K562 (cell line): ENCODE measurements at regions not wholly inside any gene's neighbourhood (a gene's known extent, or its start where the extent isn't known, plus 50 kb on each side); places are given as distances from the start of the nearest gene placed in this dataset.

Experiments
- ATAC-seq: fragments of 200-7000 bp; cut with Tn5 transposase; 3 replicates; pipeline ENCODE4 v1.9.1; 2020; ENCODE audit warnings: moderate library complexity
- BruUV-seq: library from RNA; stranded (reverse); fragments of 400-500 nt; replicated peaks from 2 replicates; lab custom pipeline; 2021; lab: Mats Ljungman, UMichigan
- CTCF ChIA-PET: fragments of 300-600 bp; formaldehyde crosslinking; extraction: SDS; loops from one replicate; lab custom pipeline; 2021; ENCODE audit warnings: low intra/inter-chr PET ratio; lab: Yijun Ruan, JAX
- POLR2A ChIA-PET: fragments of 300-600, 350-650 bp; sonication (Branson Sonifier 250); formaldehyde crosslinking; extraction: SDS; loops from one replicate; lab custom pipeline; 2021; ENCODE audit warnings: antibody characterized with exemption, inconsistent platforms; lab: Yijun Ruan, JAX
- DNase-seq, 4 experiments: peaks; one replicate each; pipeline versions ENCODE4 v3.0.0 to v3.0.0-alpha.2; 2011 to 2018; ENCODE audit warnings: low spot score in 3 of 4, mixed read lengths in 3 of 4; ENCODE audit errors: extremely low read depth in 1 of 4
- FAIRE-seq: peaks from 2 replicates; lab custom pipeline; 2011; peaks lifted over from hg19 to GRCh38; lab: Jason Lieb, UNC
- H2AFZ ChIP-seq: 2 replicates; pipeline ENCODE4 v1.6.0; 2011; ENCODE audit warnings: low read depth, low read length, control low read depth, inconsistent platforms
- H3K27ac ChIP-seq: fragments of 200-600 bp; 3 replicates; pipeline ENCODE4 v1.8.0; 2011; ENCODE audit warnings: low read depth, mild to moderate bottlenecking, control low read depth, inconsistent platforms, low read length, moderate library complexity, mixed read lengths; ENCODE audit errors: extremely low read depth
- H3K27me3 ChIP-seq, 2 experiments: fragments of 300-600 bp in 1 of 2; 2 replicates in 1 of 2; 3 replicates in 1 of 2; pipeline versions ENCODE4 v1.6.0 to v1.8.0; 2011; ENCODE audit warnings: inconsistent platforms in 2 of 2, low read length in 2 of 2, mild to moderate bottlenecking in 1 of 2, mixed read lengths in 1 of 2, moderate library complexity in 1 of 2; ENCODE audit not compliant: control insufficient read depth in 2 of 2, insufficient read depth in 2 of 2
- H3K36me3 ChIP-seq: fragments of 300-600 bp; 3 replicates; pipeline ENCODE4 v1.8.0; 2011; ENCODE audit warnings: mild to moderate bottlenecking, low read length, inconsistent platforms; ENCODE audit not compliant: control insufficient read depth, insufficient read depth
- H3K4me1 ChIP-seq, 2 experiments: fragments of 200-600 bp in 1 of 2; replicated peaks in 1 of 2; 2 replicates in 1 of 2; 3 replicates in 1 of 2; pipeline versions ENCODE4 v1.5.1 to v1.8.0; 2011; ENCODE audit warnings: inconsistent platforms in 2 of 2, low read length in 2 of 2, mild to moderate bottlenecking in 1 of 2, mixed read lengths in 1 of 2, moderate library complexity in 1 of 2; ENCODE audit not compliant: control insufficient read depth in 2 of 2, insufficient read depth in 2 of 2
- H3K4me2 ChIP-seq: 2 replicates; pipeline ENCODE4 v1.6.1; 2011; ENCODE audit warnings: low read length, control low read depth, inconsistent platforms, mixed read lengths; ENCODE audit not compliant: insufficient read depth
- H3K4me3 ChIP-seq: fragments of 200-600 bp; sonication (generic), shearing (Covaris generic); 2 replicates; pipeline ENCODE4 v1.5.1; 2016; ENCODE audit warnings: control low read depth, inconsistent platforms
- H3K79me2 ChIP-seq: fragments of 200-600 bp; 3 replicates; pipeline ENCODE4 v1.8.0; 2011; ENCODE audit warnings: low read length, inconsistent platforms; ENCODE audit not compliant: control insufficient read depth, insufficient read depth
- H3K9ac ChIP-seq, 2 experiments: 2 replicates each; pipeline versions ENCODE4 v1.6.0 to v1.6.1; 2011; ENCODE audit warnings: low read depth in 2 of 2, low read length in 2 of 2, control low read depth in 1 of 2, inconsistent platforms in 1 of 2, mild to moderate bottlenecking in 1 of 2, mixed read lengths in 1 of 2; ENCODE audit not compliant: insufficient read depth in 1 of 2
- H3K9me1 ChIP-seq: one replicate; pipeline ENCODE4 v1.6.0; 2011; ENCODE audit warnings: inconsistent platforms, mild to moderate bottlenecking, low read length, moderate library complexity; ENCODE audit not compliant: control insufficient read depth, insufficient read depth
- H3K9me3 ChIP-seq: replicated peaks from 2 replicates; pipeline ENCODE4 v1.5.1; 2011; ENCODE audit warnings: low read depth, low read length, inconsistent platforms; ENCODE audit not compliant: control insufficient read depth, insufficient read depth
- H4K20me1 ChIP-seq: replicated peaks from 2 replicates; pipeline ENCODE4 v1.6.1; 2011; ENCODE audit warnings: low read length, inconsistent platforms, mixed read lengths; ENCODE audit not compliant: control insufficient read depth, insufficient read depth
- CEBPG ChIP-seq, 3 experiments: fragments of 200-800 bp in 1 of 3; sonication (Bioruptor generic) in 1 of 3; sonication (generic) in 1 of 3; formaldehyde crosslinking in 1 of 3; IDR thresholded peaks in 2 of 3; conservative IDR thresholded peaks in 1 of 3; 2 replicates each; pipeline versions ENCODE4 v1.6.1 to v1.8.0; 2016 to 2022; ENCODE audit warnings: missing compliant biosample characterization in 2 of 3, missing genetic modification characterization in 2 of 3, mild to moderate bottlenecking in 1 of 3, missing genetic modification reagents in 1 of 3
- E2F5 ChIP-seq: sonication (generic); formaldehyde crosslinking; IDR thresholded peaks from 2 replicates; pipeline ENCODE4 v1.8.0; 2022; ENCODE audit warnings: mild to moderate bottlenecking, missing genetic modification reagents
- GMEB1 ChIP-seq: fragments of 250-450 bp; sonication (Bioruptor Pico); IDR thresholded peaks from 2 replicates; pipeline ENCODE4 v1.4.0; 2020; ENCODE audit warnings: mild to moderate bottlenecking
- HBP1 ChIP-seq: fragments of 450-650 bp; formaldehyde crosslinking; IDR thresholded peaks from 2 replicates; pipeline ENCODE4 v1.4.0; 2022; ENCODE audit warnings: missing genetic modification characterization
- POLR2B ChIP-seq: fragments of 450-650 bp; IDR thresholded peaks from 2 replicates; pipeline ENCODE4 v1.6.1; 2018; ENCODE audit warnings: low read depth; ENCODE audit not compliant: partially characterized antibody
- RAD51 ChIP-seq: fragments of 450-650 bp; IDR thresholded peaks from 2 replicates; pipeline ENCODE4 v1.7.1; 2016; ENCODE audit warnings: low read depth, mild to moderate bottlenecking, borderline replicate concordance
- SFPQ ChIP-seq: fragments of 200-400 bp; formaldehyde crosslinking; IDR thresholded peaks from 2 replicates; pipeline ENCODE4 v1.6.1; 2017; ENCODE audit warnings: mild to moderate bottlenecking, low read depth, low read length, moderate library complexity
- TFAP4 ChIP-seq: sonication (generic); formaldehyde crosslinking; IDR thresholded peaks from 2 replicates; pipeline ENCODE4 v1.8.0; 2022; ENCODE audit warnings: missing genetic modification reagents, mild to moderate bottlenecking, moderate library complexity, borderline replicate concordance
- ZHX1 ChIP-seq: fragments of 150-350 bp; conservative IDR thresholded peaks from 2 replicates; pipeline ENCODE4 v1.6.1; 2014; ENCODE audit warnings: low read length
- WGBS: fragments of 100-300 bp; shearing (Covaris generic); methylation state at CpG from one replicate; pipeline ENCODE4 v1.1.6; 2016; ENCODE audit warnings: low coverage, mixed read lengths; ENCODE audit not compliant: insufficient coverage; ENCODE audit errors: missing lambda C conversion rate; 5-methylcytosine and 5-hydroxymethylcytosine counted together
- in situ Hi-C: fragments of 300-500 bp; cut with MboI; formaldehyde crosslinking; loops from 4 replicates; pipeline ENCODE4 v1.15.0; 2018; ENCODE audit warnings: inconsistent platforms, mixed read lengths
- intact Hi-C: fragments of 100-400 bp; cut with micrococcal nuclease; formaldehyde crosslinking; loops from 2 replicates; pipeline ENCODE4 v1.14.2; 2022

- CTCF ChIA-PET, result no interaction called here
- peaks cover 0 to 30% of the 10 kb centered on the region in 2 experiments; a peak in 4 of 5 replicates for H3K27me3 ChIP-seq
- in situ Hi-C loops, result no loop called here
- no peaks in the 10 kb centered on the region for H3K36me3 ChIP-seq
- intact Hi-C loops, result no loop called here
- no TSS peak for BruUV-seq
- ATAC-seq (no peak), FAIRE-seq (no peak), DNase-seq (no peak)
- POLR2A ChIA-PET, result interaction anchor here (0.6 kb wide), 2 partner anchors 11 to 1581 kb away, joined by 3 read pairs; no protein-coding TSS in a partner anchor
- no peak overlapping the region for H3K4me3 ChIP-seq
- H3K27ac ChIP-seq, result no peak overlapping the region
- no peak for TF ChIP-seq TFAP4 (CRISPR knock-in tag)
- no peak for TF ChIP-seq E2F5 (CRISPR knock-in tag)
- TF ChIP-seq CEBPG (CRISPR knock-in tag; IDR thresholded peaks at IDR 0.05), result no peak
- TF ChIP-seq CEBPG (tag; conservative IDR thresholded peaks at IDR 0.05 in 1 of 2, IDR thresholded peaks at IDR 0.05 in 1 of 2), result no peak
- TF ChIP-seq HBP1 (CRISPR knock-in tag), result no peak
- TF ChIP-seq ZHX1, result no peak
- TF ChIP-seq POLR2B, result no peak
- TF ChIP-seq GMEB1, result no peak
- TF ChIP-seq SFPQ, result no peak
- no peak for TF ChIP-seq RAD51
- no peaks in the 10 kb centered on the region for H3K9me3 ChIP-seq
- no peaks in the 10 kb centered on the region for H3K4me1 ChIP-seq
- no peak overlapping the region for H2AFZ ChIP-seq
- no peaks in the 10 kb centered on the region for H3K79me2 ChIP-seq
- WGBS, result 1% methylated on average over 10 of the region's 13 CpGs
- no peaks in the 10 kb centered on the region for H4K20me1 ChIP-seq
- no peak overlapping the region for H3K4me2 ChIP-seq
- no peak overlapping the region for H3K9ac ChIP-seq
- H3K9me1 ChIP-seq, result no peaks in the 10 kb centered on the region
Observed at GRCh38 chr2:205857520-205858237, 175.4 kb downstream of the NRP2 start.
